HepG2 (cell line): ENCODE measurements at regions not wholly inside any gene's neighbourhood (a gene's known extent, or its start where the extent isn't known, plus 50 kb on each side); places are given as distances from the start of the nearest gene placed in this dataset.

Source experiments
- ATAC-seq: fragments of 200-7000 bp; cut with Tn5 transposase; 3 replicates; pipeline ENCODE4 v1.9.1; 2020; ENCODE audit warnings: mild to moderate bottlenecking, moderate library complexity
- BruUV-seq: library from RNA; stranded (reverse); fragments of 400-500 nt; replicated peaks from 2 replicates; lab custom pipeline; 2021; lab: Mats Ljungman, UMichigan
- CTCF ChIA-PET: fragments of 300-600 bp; formaldehyde crosslinking; extraction: SDS; loops from one replicate; lab custom pipeline; 2021; ENCODE audit warnings: low total read pairs, inconsistent platforms, low intra/inter-chr PET ratio; lab: Yijun Ruan, JAX
- POLR2A ChIA-PET: fragments of 350-600 bp; sonication (Branson Sonifier 250); formaldehyde crosslinking; loops from one replicate; lab custom pipeline; 2020; ENCODE audit warnings: antibody characterized with exemption, inconsistent platforms; lab: Yijun Ruan, JAX
- DNase-seq: peaks from one replicate; pipeline ENCODE4 v3.0.0-alpha.2; 2015; ENCODE audit warnings: low spot score
- FAIRE-seq: peaks from 3 replicates; lab custom pipeline; 2011; peaks lifted over from hg19 to GRCh38; lab: Jason Lieb, UNC
- H2AFZ ChIP-seq: one replicate; pipeline ENCODE4 v1.6.1; 2011; ENCODE audit warnings: low read length, inconsistent platforms
- H3K27ac ChIP-seq: fragments of 300-600 bp; 3 replicates; pipeline ENCODE4 v1.8.0; 2011; ENCODE audit warnings: mixed run types, mild to moderate bottlenecking, mixed read lengths, low read length, inconsistent platforms; ENCODE audit not compliant: insufficient read depth; ENCODE audit errors: extremely low read length
- H3K27me3 ChIP-seq, 2 experiments: fragments of 200-600 bp in 1 of 2; 2 replicates in 1 of 2; 3 replicates in 1 of 2; pipeline versions ENCODE4 v1.6.0 to v1.8.0; 2011; ENCODE audit warnings: low read length in 2 of 2, mild to moderate bottlenecking in 2 of 2, moderate library complexity in 2 of 2, inconsistent platforms in 1 of 2; ENCODE audit not compliant: insufficient read depth in 2 of 2, control insufficient read depth in 1 of 2
- H3K36me3 ChIP-seq, 2 experiments: fragments of 200-600 bp in 1 of 2; replicated peaks in 1 of 2; 2 replicates in 1 of 2; 3 replicates in 1 of 2; pipeline versions ENCODE4 v1.5.1 to v1.8.0; 2011; ENCODE audit warnings: low read length in 2 of 2, inconsistent platforms in 1 of 2; ENCODE audit not compliant: insufficient read depth in 2 of 2, control insufficient read depth in 1 of 2
- H3K4me1 ChIP-seq: 2 replicates; pipeline ENCODE4 v1.5.1; 2012; ENCODE audit warnings: low read length, inconsistent platforms; ENCODE audit not compliant: insufficient read depth
- H3K4me2 ChIP-seq: 2 replicates; pipeline ENCODE4 v1.6.0; 2011; ENCODE audit warnings: low read depth, low read length, inconsistent platforms
- H3K4me3 ChIP-seq, 3 experiments: fragments of 200-600 bp in 1 of 3; sonication (generic), shearing (Covaris generic) in 1 of 3; replicated peaks in 1 of 3; 2 replicates each; pipeline ENCODE4 v1.5.1; 2011 to 2016; ENCODE audit warnings: low read length in 3 of 3, inconsistent platforms in 2 of 3, low read depth in 2 of 3, mild to moderate bottlenecking in 2 of 3, control low read depth in 1 of 3, mixed read lengths in 1 of 3; ENCODE audit not compliant: insufficient read depth in 1 of 3
- H3K79me2 ChIP-seq: one replicate; pipeline ENCODE4 v1.6.1; 2011; ENCODE audit warnings: low read length, inconsistent platforms; ENCODE audit not compliant: insufficient read depth
- H3K9ac ChIP-seq: 2 replicates; pipeline ENCODE4 v1.6.0; 2011; ENCODE audit warnings: mild to moderate bottlenecking, low read depth, low read length, inconsistent platforms; ENCODE audit not compliant: insufficient read depth
- H3K9me3 ChIP-seq: 2 replicates; pipeline ENCODE4 v1.5.1; 2012; ENCODE audit warnings: mild to moderate bottlenecking, low read length
- H4K20me1 ChIP-seq: 2 replicates; pipeline ENCODE4 v1.6.0; 2011; ENCODE audit warnings: inconsistent platforms, mild to moderate bottlenecking, low read length, moderate library complexity; ENCODE audit not compliant: insufficient read depth
- ARNTL ChIP-seq: sonication (generic); formaldehyde crosslinking; IDR thresholded peaks from 2 replicates; pipeline ENCODE4 v1.4.0; 2020; ENCODE audit warnings: mild to moderate bottlenecking, missing genetic modification reagents
- ATM ChIP-seq: fragments of 450-650 bp; IDR thresholded peaks from 2 replicates; pipeline ENCODE4 v1.7.1; 2017; ENCODE audit warnings: mild to moderate bottlenecking, borderline replicate concordance
- BCL6 ChIP-seq: IDR thresholded peaks from 2 replicates; pipeline ENCODE4 v1.6.1; 2016; ENCODE audit warnings: missing genetic modification reagents, missing compliant biosample characterization
- PHF8 ChIP-seq: sonication (generic); formaldehyde crosslinking; IDR thresholded peaks from 2 replicates; pipeline ENCODE4 v1.5.0; 2020; ENCODE audit warnings: missing genetic modification reagents
- RBM39 ChIP-seq: fragments of 200-400 bp; formaldehyde crosslinking; IDR thresholded peaks from one replicate; pipeline ENCODE4 v1.6.1; 2018; ENCODE audit warnings: antibody characterized with exemption, mild to moderate bottlenecking, low read depth, low read length; ENCODE audit not compliant: poor library complexity, severe bottlenecking
- ZNF20 ChIP-seq: sonication (generic); formaldehyde crosslinking; IDR thresholded peaks from 2 replicates; pipeline ENCODE4 v1.4.0; 2020; ENCODE audit warnings: mild to moderate bottlenecking, moderate library complexity, missing genetic modification reagents
- ZNF251 ChIP-seq: sonication (generic); formaldehyde crosslinking; IDR thresholded peaks from 2 replicates; pipeline ENCODE4 v1.9.0; 2021; ENCODE audit warnings: mild to moderate bottlenecking, missing genetic modification reagents
- ZNF333 ChIP-seq: sonication (generic); formaldehyde crosslinking; IDR thresholded peaks from 2 replicates; pipeline ENCODE4 v1.4.0; 2020; ENCODE audit warnings: mild to moderate bottlenecking, missing genetic modification reagents, borderline replicate concordance
- ZNF430 ChIP-seq: sonication (generic); formaldehyde crosslinking; IDR thresholded peaks from 2 replicates; pipeline ENCODE4 v1.9.0; 2021; ENCODE audit warnings: mild to moderate bottlenecking, missing genetic modification reagents
- ZNF468 ChIP-seq: sonication (generic); formaldehyde crosslinking; IDR thresholded peaks from 2 replicates; pipeline ENCODE4 v1.8.0; 2022; ENCODE audit warnings: mild to moderate bottlenecking, moderate library complexity, missing genetic modification reagents
- ZSCAN21 ChIP-seq: sonication (generic); formaldehyde crosslinking; IDR thresholded peaks from 2 replicates; pipeline ENCODE4 v1.8.0; 2022; ENCODE audit warnings: mild to moderate bottlenecking, missing genetic modification reagents, moderate library complexity, borderline replicate concordance
- WGBS: methylation state at CpG from one replicate; pipeline ENCODE4 v1.1.6; 2017; ENCODE audit warnings: low lambda C conversion rate; 5-methylcytosine and 5-hydroxymethylcytosine counted together
- in situ Hi-C: cut with HindIII; loops from 2 replicates; pipeline ENCODE4 v1.10.0; 2017; ENCODE audit warnings: low pct_unique_long_range_greater_than_20kb; ENCODE audit not compliant: extremely low pct_ligation_motif_present
- intact Hi-C: fragments of 100-400 bp; cut with micrococcal nuclease; formaldehyde crosslinking; loops from one replicate; pipeline ENCODE4 v1.10.0; 2022; ENCODE audit not compliant: unreplicated experiment

DNA sequence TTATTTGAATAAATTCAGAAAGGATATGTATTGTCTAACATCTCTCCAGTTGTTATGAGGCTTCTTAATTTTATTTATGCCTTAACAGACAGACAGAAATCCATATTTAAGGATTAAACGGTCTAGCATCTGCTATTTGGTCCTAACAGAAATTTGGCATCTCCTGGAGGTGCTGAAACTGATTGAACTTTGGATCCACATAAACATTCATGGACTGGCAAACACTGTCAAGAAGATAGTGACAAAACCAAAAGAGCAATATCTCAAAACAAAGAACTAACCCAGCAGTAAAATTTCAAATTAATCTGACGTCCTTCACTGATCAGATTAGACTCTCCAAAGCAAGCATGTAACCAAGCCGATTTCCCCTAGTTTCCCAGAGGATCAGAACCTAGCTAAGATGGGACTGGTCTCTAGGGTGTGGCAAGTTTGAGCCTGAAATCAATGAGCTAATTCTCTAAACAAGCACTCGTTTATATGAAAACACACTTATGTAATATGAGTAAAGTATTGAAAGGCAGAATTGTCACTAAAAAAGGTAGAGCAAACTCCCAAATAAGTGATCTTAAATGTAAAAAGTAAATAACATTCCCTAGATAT lies 139.5 kb downstream of the NOL4 start:
- Histone ChIP-seq H3K79me2 (no peaks in the 10 kb centered on the region), H3K36me3 (no peaks in the 10 kb centered on the region), H3K9me3 (no peaks in the 10 kb centered on the region), H2AFZ (no peak overlapping the region), H3K27me3 (no peaks in the 10 kb centered on the region), H3K9ac (no peak overlapping the region), H3K4me1 (no peaks in the 10 kb centered on the region), H4K20me1 (no peaks in the 10 kb centered on the region), H3K4me3 (no peak overlapping the region), H3K27ac (no peak overlapping the region), H3K4me2 (no peak overlapping the region)
- ATAC-seq, result no peak
- ChIA-PET POLR2A (no interaction called here), CTCF (no interaction called here)
- WGBS, result 23% methylated on average over 4 of the region's 4 CpGs
- FAIRE-seq, result no peak
- no peak for DNase-seq
- intact Hi-C loops (no loop called here), in situ Hi-C loops (no loop called here)
- no peak for TF ChIP-seq RBM39
- TF ChIP-seq ZNF468 (CRISPR knock-in tag), result no peak
- TF ChIP-seq BCL6 (CRISPR knock-in tag), result no peak
- TF ChIP-seq ZSCAN21 (CRISPR knock-in tag), result no peak
- TF ChIP-seq ATM, result no peak
- TF ChIP-seq PHF8 (CRISPR knock-in tag), result no peak
- no peak for TF ChIP-seq ZNF20 (CRISPR knock-in tag)
- no peak for TF ChIP-seq ZNF251 (CRISPR knock-in tag)
- no peak for TF ChIP-seq ZNF430 (CRISPR knock-in tag)
- TF ChIP-seq ZNF333 (CRISPR knock-in tag), result no peak
- TF ChIP-seq ARNTL (CRISPR knock-in tag), result no peak
- no TSS peak for BruUV-seq
